SIG-M5 (cell line): ENCODE measurements at regions not wholly inside any gene's neighbourhood (a gene's known extent, or its start where the extent isn't known, plus 50 kb on each side); places are given as distances from the start of the nearest gene placed in this dataset.

ENCODE experiments used
- DNase-seq: peaks from one replicate; lab custom pipeline; 2025; lab: John Stamatoyannopoulos, UW

DNA sequence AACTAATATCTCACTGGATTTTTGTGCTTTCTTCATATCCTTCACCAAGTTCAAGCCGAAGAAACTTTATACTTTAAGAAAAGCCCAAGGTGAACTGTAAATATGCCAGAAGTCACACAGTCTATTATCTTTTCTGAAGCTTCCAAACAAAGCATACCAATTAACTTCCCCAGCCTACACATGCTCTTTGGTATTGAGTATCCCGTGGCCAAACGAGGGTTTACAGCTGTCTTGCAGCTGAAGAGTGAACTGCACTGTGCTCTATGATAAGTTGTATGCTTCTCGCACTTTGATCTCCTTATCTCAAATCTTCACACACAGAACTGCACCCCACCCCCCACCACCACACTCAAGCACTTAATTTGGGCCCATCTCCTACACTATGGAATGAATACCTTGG is 215.6 kb upstream of the VEPH1 start:
- no peak for DNase-seq

DNA sequence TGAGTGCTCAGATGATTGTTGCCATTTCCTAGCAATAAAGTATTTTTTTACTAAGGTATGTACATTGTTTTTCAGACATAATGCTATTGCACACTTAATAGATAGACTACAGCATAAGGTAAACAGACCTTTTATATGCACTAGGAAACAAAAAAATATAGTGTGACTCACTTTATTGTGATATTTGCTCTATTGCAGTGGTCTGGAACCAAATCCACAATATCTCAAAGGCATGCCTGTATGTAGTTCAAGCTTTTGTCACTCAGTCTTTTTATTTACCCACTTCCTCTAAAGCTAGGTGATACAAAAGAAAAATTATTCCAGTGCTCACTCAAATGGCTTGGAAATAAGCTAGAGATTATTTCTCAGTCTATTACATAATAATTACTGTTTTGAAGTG is 209.9 kb upstream of the VEPH1 start:
- no peak for DNase-seq

DNA sequence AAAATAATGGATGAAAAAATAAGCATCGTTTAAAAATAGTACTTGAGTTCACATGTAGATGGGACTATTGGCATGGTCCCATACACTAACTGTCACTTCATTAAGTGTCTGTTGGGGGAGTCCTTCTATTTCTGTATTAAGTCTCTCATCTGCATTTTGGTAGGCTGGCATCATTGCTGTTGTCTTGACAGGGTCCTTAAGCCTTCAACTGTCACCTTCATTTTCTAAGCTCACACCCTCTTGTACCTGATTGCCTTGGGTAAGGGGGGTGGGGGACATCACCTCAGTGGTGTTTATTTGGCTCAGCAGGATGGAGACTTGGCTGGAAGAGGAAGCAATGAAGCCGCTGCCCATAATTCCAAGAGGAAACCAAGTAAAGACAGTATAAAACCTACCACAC is 202.0 kb upstream of the VEPH1 start:
- no peak for DNase-seq

DNA sequence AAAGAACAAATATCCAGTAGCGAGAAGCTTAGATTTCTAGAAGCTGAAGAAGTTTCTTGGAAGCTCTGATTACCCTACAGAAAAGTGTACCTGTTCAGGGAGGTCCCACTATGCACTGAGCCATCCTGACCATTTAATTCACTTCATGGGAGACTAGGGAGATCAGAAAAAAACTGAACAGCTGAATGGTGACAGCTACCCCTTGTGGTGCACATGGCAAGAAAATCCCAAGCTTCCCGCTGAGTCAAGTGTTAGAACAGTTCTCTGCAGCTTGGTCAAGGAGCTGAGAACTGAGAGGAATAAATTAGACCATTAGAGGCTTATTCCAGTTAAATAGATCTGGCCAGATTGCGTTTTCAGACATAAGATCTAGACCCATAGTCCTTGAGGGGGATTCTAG is 197.2 kb upstream of the VEPH1 start:
- no peak for DNase-seq

DNA sequence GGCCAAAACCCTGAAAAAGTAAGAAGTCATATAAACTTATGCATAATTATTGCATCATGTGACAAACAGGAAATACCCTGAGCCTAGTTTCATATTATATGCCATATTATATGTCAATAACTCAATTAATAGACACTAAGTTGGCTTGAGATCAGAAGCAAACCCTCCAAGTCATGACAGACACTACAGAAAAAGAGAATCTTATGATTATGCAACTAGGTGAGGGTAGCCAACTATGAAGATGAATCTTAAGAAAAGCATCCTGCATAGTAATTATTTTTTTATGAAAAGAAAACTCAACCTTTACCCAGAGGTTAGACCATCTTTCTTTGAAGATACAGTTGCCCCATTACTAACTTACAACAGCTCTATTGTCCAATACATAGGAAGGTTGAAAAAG is 192.4 kb upstream of the VEPH1 start:
- no peak for DNase-seq

DNA sequence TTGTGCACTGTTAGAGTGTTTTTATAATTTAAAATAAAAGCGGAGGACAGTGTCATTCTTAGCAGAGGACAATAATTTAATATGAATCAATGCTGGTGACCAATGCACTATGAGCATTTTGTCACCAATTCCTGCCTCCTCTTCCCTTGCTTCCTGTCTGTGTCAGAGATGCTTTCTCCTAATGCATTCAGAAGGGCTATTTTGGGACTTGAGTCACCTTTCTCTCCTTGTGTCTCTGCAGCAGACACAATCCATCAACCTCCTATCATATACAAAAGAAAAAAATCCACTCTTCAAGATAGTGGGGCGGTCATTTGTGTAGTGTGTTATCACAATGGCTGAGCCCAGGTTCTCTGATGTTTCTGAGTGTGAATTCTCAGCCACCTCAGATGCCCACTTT is 191.9 kb upstream of the VEPH1 start:
- no peak for DNase-seq

DNA sequence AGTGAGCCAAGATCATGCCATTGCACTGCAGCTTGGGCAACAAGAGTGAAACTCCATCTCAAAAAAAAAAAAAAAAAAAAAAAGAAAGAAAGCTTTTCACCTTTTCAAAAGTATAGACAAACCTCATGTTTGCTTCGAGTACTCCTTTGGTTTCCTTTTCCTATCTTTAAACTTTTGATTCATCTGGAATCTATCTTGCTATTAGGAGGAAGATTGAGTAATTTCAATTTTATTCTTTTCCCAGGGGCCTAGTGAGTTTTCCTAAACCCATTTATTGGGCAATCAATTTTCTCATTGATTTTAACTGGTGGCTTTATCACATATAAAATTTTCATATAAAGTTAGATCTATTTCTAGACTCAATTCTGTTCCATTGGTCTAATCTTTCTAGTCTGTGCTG is 190.5 kb upstream of the VEPH1 start:
- DNase-seq: no peak

DNA sequence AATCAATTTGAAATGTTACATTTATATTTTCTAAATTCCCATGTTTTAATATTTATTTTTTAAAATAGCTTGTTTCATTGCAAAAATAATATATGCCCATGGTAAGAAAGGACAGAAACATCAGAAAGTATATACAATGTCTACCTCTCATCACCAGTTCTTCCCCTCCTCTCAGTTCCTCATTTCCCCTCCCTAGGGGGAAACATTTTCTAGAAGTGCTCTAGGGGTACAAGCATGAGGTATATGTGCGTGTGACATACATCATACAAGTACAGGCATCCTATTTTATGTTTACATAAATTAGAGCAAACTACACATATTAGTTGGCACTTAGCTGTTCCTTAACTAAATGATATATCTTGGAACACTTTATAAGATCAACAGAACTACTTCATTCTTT is 189.3 kb upstream of the VEPH1 start:
- no peak for DNase-seq

DNA sequence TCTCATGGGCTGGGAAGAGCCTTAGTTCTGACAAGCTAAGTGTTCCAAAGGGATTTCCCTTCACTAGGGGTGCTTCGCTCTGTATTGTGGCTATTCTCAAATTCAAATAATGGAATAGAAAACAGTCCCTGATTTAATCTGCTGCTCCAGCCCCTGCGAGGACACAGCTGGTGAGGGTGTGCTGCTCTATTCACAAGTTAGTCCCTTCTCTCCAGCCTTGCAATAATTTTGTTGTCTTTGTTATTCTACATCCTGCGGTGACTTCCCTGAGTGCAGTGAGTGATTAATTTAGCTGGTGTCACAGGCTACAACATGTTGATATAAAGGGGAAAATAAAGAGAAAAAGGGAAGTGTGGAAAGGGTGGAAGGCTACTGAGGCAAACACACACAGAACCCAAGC is 180.5 kb upstream of the VEPH1 start:
- DNase-seq: no peak

DNA sequence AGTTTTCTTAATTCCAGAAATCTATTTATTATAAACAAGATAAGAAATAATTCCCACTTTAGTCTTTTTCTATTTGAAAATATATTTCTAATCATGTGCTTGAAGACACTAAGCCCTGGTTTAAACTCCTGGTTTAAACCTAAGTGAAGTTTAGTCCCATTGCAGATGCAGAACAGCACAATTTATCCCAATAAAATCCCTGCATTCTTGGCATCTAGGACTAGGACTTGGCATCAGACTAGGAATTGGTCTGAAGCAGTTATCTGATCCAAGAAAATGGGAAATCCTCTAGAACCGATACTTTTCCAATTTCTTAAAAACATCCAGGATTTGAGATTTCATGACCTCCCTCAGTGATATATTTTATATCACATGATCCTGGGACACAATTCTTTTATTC is 168.8 kb upstream of the VEPH1 start:
- DNase-seq: no peak

DNA sequence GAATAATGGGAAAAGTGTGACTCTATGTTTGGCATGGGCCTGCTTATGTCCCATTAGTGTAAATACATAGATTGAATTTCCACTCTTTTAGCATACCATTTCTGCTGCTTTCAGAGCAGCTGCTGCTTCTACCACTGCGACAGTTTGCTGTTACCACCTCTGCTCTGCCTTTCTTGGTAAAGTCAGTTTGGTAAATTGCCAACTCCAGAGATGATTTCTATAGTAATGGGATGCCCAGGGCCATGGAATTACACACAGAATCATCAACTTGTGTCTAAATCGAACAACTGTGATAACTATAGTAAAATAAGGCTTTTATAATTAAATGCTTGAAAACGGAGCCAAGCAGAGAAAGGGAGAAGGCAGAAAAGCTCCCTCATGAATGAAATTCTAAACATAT is 168.4 kb upstream of the VEPH1 start:
- no peak for DNase-seq

DNA sequence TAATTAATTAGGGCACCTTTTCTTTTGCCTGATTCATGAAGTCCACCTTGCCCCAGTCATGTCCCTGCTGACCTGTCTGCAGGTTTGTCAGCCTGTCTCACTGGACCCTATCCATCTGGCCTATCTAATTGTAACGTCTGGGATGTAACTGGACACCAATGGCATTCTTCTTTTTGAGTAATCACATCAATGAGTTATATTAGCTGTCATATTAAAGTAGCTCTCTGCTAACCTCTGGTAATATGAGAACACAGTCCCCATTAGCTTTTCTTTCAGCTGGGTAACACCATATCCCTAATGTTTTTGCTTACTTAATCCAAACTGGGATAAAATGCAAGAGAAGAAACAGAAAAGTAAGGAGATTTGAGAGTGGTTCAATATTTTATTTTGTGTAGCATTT is 166.2 kb upstream of the VEPH1 start:
- no peak for DNase-seq

DNA sequence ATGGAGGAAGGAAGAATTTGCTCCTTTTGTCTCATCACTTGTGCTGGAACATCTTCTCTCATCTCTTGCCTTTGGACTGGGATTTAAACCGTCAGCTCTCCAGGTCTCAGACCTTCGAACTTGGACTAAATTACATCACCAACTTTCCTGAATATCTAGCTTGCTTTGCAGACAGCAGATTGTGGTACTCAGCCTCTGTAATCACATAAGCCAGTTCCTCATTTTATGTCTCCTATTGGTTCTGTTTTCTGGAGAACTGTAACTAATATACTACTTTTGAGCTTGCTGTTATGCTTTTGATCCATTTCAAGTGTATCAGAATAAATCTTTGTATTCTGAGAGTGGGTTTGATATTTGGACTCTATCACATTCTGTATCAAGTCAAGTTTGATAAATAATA is 164.3 kb upstream of the VEPH1 start:
- no peak for DNase-seq

DNA sequence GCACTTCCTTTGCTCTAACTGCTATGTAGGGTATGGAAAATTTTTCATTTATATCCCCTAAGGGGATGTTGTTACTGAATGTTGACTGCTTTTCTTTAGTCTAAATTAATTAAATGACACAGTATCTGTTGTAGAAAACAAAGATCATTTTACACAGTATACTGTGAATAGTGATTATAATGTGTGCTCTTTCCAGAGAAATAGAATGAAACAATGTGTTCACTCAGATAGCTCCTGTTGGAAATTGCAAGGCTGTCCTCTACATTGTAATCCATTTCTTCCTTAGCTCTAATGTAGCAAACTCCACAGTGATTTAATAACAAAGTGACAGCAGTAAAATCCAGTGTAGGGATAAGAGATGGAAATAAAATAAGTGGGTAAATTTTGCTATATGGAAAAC is 159.0 kb upstream of the VEPH1 start:
- DNase-seq: no peak

DNA sequence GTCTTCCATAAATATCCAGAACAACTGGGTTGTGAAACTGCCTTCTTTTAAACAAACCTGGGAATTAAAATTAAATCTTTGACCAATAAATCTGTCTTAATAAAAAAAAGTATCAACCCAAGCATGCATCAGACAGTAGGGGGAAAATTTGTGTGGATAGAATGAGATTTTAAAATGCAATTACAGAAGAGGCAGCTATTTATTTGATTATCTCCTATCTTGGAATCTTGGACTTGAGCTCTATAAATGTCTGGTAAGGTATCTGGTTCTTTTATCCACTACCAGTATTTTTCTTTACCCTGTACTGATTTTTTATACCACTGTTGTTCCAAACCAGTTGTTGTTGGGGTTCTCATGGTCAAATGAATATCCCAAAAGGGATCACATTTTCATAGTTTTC is 157.6 kb upstream of the VEPH1 start:
- no peak for DNase-seq

DNA sequence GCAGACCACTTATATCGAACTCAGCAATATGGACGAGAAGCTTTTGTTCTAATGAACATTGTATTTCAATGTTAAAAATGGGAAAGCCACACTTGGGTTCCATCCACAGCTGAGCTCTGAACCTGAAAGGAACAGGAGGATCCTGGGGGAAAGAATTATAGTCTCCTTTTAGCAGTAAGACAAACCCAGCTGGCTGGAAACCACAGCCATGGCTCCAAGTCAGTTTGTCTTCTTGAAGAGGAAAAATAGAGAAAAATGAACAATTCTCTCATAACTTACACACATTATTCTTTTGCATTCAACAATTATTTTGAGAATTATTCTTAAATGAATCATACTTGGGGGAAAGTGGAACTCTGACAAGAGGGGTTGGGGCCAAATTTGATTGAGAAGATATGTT is 149.2 kb upstream of the VEPH1 start:
- DNase-seq: no peak

DNA sequence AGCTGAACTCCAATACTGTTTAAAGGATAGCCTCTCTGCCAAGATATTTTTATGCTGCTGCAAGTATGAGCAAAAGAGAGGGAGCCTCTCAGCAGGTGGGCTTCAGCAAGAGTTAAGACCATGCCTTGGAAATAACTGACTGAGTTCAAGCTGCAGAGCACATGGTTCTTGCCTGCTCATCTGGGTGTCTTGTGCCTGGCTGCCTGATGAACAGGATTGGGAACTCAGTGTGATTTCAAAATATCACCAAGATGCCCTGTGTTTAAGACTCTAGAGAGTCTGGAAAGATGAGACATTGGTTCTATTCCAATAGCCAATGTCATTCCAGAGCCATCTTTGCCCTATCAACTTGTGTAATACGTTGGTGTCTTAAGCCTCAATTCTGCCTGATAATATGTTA is 147.5 kb upstream of the VEPH1 start:
- no peak for DNase-seq

DNA sequence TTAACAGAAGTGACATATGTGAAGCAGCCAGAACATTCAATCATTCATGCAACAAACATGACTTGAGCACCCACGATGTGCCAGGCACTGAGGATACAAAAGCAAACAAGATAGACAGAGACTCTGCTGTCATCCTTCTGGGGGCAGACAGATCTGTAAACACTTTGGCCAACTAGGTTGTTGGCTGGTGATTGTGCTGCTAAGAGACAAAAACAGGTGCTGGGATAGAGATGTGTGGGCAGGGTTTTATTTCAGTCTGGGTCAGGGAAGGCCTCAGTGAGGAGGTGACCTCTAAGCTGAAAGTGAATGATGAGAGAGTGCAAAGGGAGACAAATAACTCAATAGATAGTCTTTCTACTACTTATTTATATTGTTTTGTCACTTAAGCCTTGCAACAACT is 147.0 kb upstream of the VEPH1 start:
- DNase-seq: no peak

DNA sequence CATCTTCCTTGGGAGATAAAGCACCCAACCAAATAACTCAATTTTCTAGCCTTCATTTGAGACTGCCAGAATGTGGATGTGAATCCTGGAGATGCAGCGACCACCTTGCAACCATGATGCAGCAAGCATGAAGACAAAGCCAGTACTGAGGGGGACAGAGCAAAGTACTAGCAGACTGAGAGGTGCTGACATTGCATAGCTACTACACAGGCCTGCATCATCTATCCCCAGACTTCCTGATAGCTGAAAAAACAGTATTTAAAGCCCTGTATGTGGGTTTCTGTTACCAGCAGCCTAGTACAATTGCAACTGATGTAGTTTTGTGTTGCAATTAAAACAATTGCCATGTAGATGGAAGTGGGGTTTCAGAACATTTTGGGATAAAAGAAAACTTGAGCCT is 146.3 kb upstream of the VEPH1 start:
- DNase-seq: no peak

DNA sequence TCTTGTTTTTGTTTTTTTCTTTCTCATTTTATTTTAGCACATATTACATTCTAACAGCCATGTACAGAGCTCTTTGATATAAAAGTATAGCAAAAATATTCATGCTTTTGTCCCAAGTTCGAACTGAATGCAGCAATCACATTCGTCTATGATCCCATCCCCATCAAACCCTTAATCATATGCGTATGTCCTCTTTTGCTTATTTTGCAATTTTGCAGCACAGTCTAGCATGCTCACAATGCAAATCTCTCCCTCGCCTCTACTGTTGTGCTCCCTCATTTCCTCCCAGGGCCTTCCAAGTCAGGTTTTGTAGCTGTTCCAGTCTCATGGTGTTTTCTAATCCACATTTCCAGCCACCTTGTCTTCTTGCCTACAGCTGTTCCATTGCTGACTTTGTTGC is 144.6 kb upstream of the VEPH1 start:
- DNase-seq: no peak

DNA sequence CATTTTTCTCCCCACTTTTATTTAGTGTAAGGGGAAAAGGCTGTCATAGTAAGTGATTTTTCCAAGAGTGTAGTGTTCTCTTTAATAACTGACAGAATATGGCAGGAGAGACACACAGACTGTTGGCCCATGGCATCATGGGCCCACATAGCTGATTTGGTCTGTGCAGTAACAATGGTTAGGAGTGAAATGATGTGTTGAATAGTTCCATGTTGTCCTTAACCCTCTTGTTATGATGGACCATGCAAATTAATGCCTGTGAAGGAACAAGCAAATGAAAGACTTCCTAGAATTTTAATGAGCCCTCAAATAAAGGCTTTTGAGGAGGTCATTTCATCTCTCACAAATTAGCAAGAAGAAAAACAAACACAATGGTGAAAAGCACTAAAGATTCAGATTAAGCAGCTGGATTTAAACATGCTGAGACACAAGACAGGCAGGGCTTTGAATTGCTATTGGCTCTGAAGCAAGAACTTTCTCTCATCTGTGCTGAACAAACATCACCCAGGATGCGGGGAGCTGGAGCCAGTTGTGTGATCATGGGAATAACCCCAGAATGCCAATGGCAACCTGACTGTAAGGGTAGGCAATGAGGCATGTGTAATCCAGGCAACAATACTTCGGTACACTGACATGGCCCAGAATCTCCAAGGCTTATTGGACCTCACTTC is 136.7 kb upstream of the VEPH1 start:
- no peak for DNase-seq

DNA sequence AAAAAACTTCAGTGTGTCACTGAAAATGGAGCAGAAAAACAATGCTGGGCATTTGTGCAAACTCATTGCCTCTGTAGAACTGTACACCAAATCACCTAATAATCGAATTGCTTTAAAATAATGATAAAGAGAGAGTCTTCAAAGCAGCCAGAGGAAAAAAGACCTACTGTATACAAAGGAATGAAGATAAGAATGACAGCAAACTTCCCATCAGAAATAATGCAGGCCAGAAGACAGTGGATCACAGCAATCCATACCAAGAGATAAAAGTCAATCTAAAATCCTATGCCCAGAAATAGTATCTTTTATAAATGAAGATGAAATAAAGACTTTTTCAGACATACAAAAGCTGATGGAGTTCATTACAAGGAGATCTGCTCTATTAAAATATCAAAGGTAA is 134.7 kb upstream of the VEPH1 start:
- DNase-seq: no peak

DNA sequence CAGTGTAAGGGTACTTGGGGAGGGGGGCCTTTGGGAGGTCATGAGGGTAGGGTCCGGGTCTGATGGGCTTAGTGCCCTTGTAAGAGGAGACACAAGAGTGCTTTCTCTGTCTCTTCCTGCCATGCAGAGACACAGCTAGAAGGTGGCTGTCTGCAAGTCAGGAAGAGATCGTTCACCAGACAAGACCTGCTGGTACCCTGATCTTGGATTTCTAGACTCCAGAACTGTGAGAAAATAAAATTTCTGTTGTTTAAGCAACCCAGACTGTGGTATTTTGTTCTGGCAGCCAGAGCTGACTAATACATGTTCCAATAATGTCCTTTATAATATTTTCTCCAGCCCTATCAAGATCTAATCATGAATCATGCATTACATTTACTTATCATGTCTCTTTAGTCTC is 130.0 kb upstream of the VEPH1 start:
- DNase-seq: no peak

DNA sequence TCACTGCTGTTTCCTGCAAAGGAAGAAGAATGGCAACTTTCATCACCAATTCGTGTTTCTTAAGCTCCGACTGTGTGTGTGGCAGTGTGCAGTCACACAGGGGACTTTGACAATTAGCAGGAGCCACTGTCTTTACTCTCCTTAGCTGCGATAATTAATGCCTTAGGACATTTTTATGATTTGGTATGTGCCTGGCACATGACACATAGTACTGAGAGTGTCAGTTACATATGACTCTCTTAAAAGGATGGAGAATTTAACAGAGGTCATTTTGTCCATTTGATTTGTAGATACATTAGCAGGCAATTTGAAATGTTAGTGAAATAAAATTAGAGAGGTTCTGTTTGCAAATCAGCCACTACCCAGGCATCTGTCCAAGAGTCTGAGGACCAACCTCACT is 128.9 kb upstream of the VEPH1 start:
- no peak for DNase-seq

DNA sequence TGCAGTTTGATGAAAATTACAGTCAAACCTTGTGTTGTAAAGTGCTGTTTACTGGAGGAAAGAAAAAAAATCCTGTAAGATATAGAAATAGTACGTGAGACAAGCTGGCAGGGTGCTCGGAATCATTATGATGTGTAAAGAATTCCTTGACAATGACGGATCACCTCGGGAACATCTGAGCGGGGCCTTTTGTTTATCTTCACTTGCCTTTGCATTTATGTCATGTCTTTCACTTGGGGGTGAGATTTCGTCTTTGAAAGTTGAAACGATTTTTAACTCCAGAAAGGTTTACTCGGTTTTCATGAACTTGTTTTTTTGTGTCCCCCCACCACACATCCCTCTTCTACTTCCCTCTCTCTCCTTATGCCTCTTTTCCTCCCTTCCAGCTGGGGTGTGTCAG is 128.3 kb upstream of the VEPH1 start:
- no peak for DNase-seq
